Activated CD4-positive, alpha-beta T cell treated with anti-CD3 and anti-CD28 coated beads, Interleukin-2, Interleukin-4, amounts not matched to agents 100 ng/mL and 50 ng/mL, durations not matched to agents 16 hours and 8 hours (primary cell): ENCODE measurements at regions not wholly inside any gene's neighbourhood (a gene's known extent, or its start where the extent isn't known, plus 50 kb on each side); places are given as distances from the start of the nearest gene placed in this dataset.

Experiments used
- DNase-seq: peaks from one replicate; pipeline ENCODE4 v3.0.0-alpha.2; 2020; ENCODE audit warnings: low spot score

- DNase-seq: no peak
Observed at GRCh38 chr12:92302041-92302829, 156.6 kb upstream of the BTG1 start.

GRCh38 chr12:92301356-92301755 lies 155.7 kb upstream of the BTG1 start:
- DNase-seq: no peak

GRCh38 chr12:92300777-92301176 lies 155.1 kb upstream of the BTG1 start:
- no peak for DNase-seq

- no peak for DNase-seq
Observed at GRCh38 chr12:92299744-92300143, 154.1 kb upstream of the BTG1 start.

GRCh38 chr12:92299344-92299743 lies 153.7 kb upstream of the BTG1 start:
- no peak for DNase-seq

- DNase-seq: peak; percentile 9
Observed at GRCh38 chr12:92297932-92298696, 152.5 kb upstream of the BTG1 start.

- no peak for DNase-seq
Observed at GRCh38 chr12:92297405-92297804, 151.8 kb upstream of the BTG1 start.

GRCh38 chr12:92295523-92295922 lies 149.9 kb upstream of the BTG1 start:
- no peak for DNase-seq

- no peak for DNase-seq
Observed at GRCh38 chr12:92294676-92295440, 149.2 kb upstream of the BTG1 start.

- no peak for DNase-seq
Observed at GRCh38 chr12:92292016-92292415, 146.4 kb upstream of the BTG1 start.

GRCh38 chr12:92290886-92291285 lies 145.2 kb upstream of the BTG1 start:
- DNase-seq: no peak

GRCh38 chr12:92290350-92290695 lies 144.7 kb upstream of the BTG1 start:
- no peak for DNase-seq

GRCh38 chr12:92289629-92290349 lies 144.1 kb upstream of the BTG1 start:
- DNase-seq: no peak

GRCh38 chr12:92288561-92288960 lies 142.9 kb upstream of the BTG1 start:
- DNase-seq: no peak

GRCh38 chr12:92278378-92278828 lies 132.8 kb upstream of the BTG1 start:
- DNase-seq: no peak

GRCh38 chr12:92277795-92278194 lies 132.1 kb upstream of the BTG1 start:
- no peak for DNase-seq

- no peak for DNase-seq
Observed at GRCh38 chr12:92276276-92276675, 130.6 kb upstream of the BTG1 start.

GRCh38 chr12:92275443-92276154 lies 130.0 kb upstream of the BTG1 start:
- no peak for DNase-seq

GRCh38 chr12:92273076-92273475 lies 127.4 kb upstream of the BTG1 start:
- no peak for DNase-seq

- DNase-seq: no peak
Observed at GRCh38 chr12:92272061-92272964, 126.7 kb upstream of the BTG1 start.
